SK-N-SH treated with all-trans-retinoic acid at 6 μM for 48 hours (cell line): ENCODE measurements at regions not wholly inside any gene's neighbourhood (a gene's known extent, or its start where the extent isn't known, plus 50 kb on each side); places are given as distances from the start of the nearest gene placed in this dataset.

Experiments
- ARNTL ChIP-seq: fragments of 450-650 bp; formaldehyde crosslinking; IDR thresholded peaks from 2 replicates; pipeline ENCODE4 v1.5.0; 2020; ENCODE audit warnings: low read depth, mild to moderate bottlenecking, moderate library complexity, borderline replicate concordance
- BACH2 ChIP-seq: fragments of 250-450 bp; sonication (Bioruptor Pico); IDR thresholded peaks from 2 replicates; pipeline ENCODE4 v1.9.0; 2021; ENCODE audit warnings: mild to moderate bottlenecking, borderline replicate concordance
- CREB5 ChIP-seq: fragments of 250-450 bp; sonication (Bioruptor Pico); IDR thresholded peaks from 2 replicates; pipeline ENCODE4 v1.5.1; 2020; ENCODE audit warnings: low read depth, mild to moderate bottlenecking, moderate library complexity
- ESRRG ChIP-seq: fragments of 250-450 bp; sonication (Bioruptor Pico); IDR thresholded peaks from 2 replicates; pipeline ENCODE4 v1.6.1; 2021; ENCODE audit warnings: mild to moderate bottlenecking
- GLIS3 ChIP-seq: fragments of 250-450 bp; sonication (Bioruptor Pico); IDR thresholded peaks from 2 replicates; pipeline ENCODE4 v1.5.0; 2020; ENCODE audit warnings: mild to moderate bottlenecking, moderate library complexity
- ISL1 ChIP-seq: fragments of 250-450 bp; sonication (Bioruptor Pico); IDR thresholded peaks from 2 replicates; pipeline ENCODE4 v2.1.2; 2022; ENCODE audit warnings: mild to moderate bottlenecking, moderate library complexity
- PATZ1 ChIP-seq: fragments of 250-450 bp; sonication (Bioruptor Pico); IDR thresholded peaks from 2 replicates; pipeline ENCODE4 v1.8.0; 2020; ENCODE audit warnings: mild to moderate bottlenecking, moderate library complexity, borderline replicate concordance
- TSHZ2 ChIP-seq: fragments of 250-450 bp; sonication (Bioruptor Pico); IDR thresholded peaks from 2 replicates; pipeline ENCODE4 v1.5.0; 2020; ENCODE audit warnings: mild to moderate bottlenecking, moderate library complexity
- ZC3H10 ChIP-seq: fragments of 250-450 bp; sonication (Bioruptor Pico); IDR thresholded peaks from 2 replicates; pipeline ENCODE4 v1.5.1; 2021; ENCODE audit warnings: mild to moderate bottlenecking, moderate library complexity
- ZFP3 ChIP-seq: fragments of 250-450 bp; sonication (Bioruptor Pico); IDR thresholded peaks from 2 replicates; pipeline ENCODE4 v1.5.0; 2020; ENCODE audit warnings: mild to moderate bottlenecking, moderate library complexity
- ZFP30 ChIP-seq: fragments of 450-650 bp; formaldehyde crosslinking; IDR thresholded peaks from 2 replicates; pipeline ENCODE4 v1.5.0; 2022; ENCODE audit warnings: mild to moderate bottlenecking, moderate library complexity
- ZNF565 ChIP-seq: fragments of 450-650 bp; formaldehyde crosslinking; conservative IDR thresholded peaks from 2 replicates; pipeline ENCODE4 v1.5.0; 2020; ENCODE audit warnings: low read depth, mild to moderate bottlenecking, moderate library complexity
- ZNF70 ChIP-seq: fragments of 450-650 bp; formaldehyde crosslinking; IDR thresholded peaks from 2 replicates; pipeline ENCODE4 v1.5.0; 2020; ENCODE audit warnings: mild to moderate bottlenecking, moderate library complexity

- TF ChIP-seq ARNTL (CRISPR knock-in tag) (no peak), ZFP3 (no peak), ZFP30 (CRISPR knock-in tag) (no peak), BACH2 (no peak), CREB5 (CRISPR knock-in tag) (no peak), GLIS3 (CRISPR knock-in tag) (no peak), TSHZ2 (no peak), ZC3H10 (CRISPR knock-in tag) (no peak), ESRRG (no peak), PATZ1 (no peak), ISL1 (no peak), ZNF70 (CRISPR knock-in tag) (no peak), ZNF565 (CRISPR knock-in tag) (no peak)
Observed at GRCh38 chr5:56389261-56389660, 156.1 kb upstream of the ANKRD55 start.
